HG03135 (cell line): ENCODE measurements at regions not wholly inside any gene's neighbourhood (a gene's known extent, or its start where the extent isn't known, plus 50 kb on each side); places are given as distances from the start of the nearest gene placed in this dataset.
"Not testable (repeated sequence)": the region's sequence is repeated elsewhere in the genome, so short reads cannot be mapped to it uniquely, and the experiment has no call there.

Experiments used
- ATAC-seq: cut with Tn5 transposase; IDR thresholded peaks from one replicate; pipeline ENCODE4 v1.9.1; 2021; ENCODE audit warnings: mild to moderate bottlenecking, moderate library complexity; ENCODE audit not compliant: unreplicated experiment

DNA sequence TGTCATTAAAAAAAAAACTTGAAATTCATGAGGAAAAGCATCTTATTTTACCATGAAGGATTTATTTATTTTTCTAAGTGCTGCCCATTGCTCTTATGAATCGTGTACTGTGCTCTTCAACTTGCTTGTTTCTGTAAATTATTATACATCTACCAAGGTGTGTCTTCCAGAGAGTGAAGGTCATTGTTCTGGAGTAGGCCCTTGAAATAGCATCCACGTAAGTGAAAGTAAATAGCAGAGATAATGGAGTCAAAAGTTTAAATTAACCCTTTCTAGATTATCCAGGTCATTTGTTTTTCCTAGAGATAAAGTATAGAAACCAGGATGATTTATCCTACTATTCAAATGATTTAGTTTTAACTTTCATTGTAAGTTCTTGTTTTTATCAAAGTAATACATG is 473.1 kb downstream of the DIRAS2 start:
- ATAC-seq: no peak

DNA sequence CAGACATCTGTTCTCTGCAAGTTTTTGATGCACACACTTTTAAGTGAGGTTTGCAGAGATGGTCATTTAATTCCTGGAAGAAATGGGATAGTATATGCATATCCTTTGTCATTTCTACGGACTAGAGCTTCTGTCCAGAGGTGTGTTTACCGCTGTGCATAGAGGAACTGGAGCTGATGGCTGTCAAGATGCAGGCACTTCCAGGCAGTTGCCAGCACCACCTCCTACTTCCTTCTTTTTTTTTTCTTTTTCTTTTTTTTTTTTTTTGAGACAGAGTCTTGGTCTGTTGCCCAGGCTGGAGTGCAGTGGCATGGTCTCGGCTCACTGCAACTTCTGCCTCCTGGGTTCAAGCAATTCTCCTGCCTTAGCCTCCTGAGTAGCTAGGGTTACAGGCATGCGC is 468.7 kb downstream of the DIRAS2 start:
- ATAC-seq: not testable (repeated sequence)

DNA sequence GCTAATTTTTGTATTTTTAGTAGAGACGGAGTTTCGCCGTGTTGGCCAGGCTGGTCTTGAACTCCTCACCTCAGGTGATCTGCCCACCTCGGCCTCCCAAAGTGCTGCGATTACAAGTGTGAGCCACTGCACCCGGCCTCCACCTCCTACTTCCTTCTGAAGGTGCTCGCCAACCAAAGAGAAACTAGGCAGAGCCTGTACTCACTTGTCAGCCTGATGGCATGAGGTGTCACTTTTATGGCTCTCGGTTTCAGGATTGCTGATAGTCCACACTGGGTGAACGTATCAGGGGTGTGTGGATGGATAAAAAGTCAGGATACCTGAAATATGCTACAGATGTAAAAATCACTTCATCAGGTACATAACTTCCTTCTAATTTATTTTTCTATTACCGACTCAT is 468.3 kb downstream of the DIRAS2 start:
- not testable (repeated sequence) for ATAC-seq

DNA sequence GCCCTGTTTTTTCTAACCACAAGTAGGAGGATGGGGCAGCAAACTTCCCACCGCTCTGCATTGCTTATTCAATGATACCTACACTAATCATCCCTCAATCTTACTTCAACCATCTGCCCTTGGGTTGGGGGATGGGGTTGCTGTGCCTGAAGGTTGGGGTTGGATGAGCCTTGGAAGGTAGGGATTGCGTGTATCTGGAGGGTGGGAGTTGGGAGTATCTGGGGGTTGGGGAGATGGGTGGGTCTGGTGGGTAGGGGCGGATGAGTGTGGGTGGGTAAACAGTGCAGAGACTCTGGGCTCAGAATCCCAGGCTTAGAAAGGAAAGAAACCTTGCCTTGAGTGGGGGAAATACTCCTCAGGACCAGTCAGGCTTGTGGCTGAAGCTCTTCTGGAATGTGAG is 467.4 kb downstream of the DIRAS2 start:
- no peak for ATAC-seq

DNA sequence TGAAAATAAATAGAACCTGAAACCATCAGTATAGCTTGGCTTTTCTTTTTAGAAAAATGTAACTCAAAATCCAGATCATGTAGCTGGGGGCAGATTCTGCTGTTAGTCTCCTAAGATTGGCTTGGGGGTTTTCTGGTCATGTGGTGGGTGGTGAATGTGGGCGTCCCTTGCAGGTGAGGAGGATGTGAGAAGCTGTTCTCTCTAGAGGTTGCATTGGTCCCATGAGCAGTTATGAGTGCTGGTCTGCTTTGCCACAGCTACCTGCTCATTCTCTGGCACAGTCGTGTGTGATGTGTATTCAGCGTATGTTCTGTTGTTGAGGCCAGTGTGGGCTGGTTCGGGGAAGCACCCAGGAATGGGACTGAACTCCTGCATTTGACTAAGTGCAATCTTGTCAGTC is 466.8 kb downstream of the DIRAS2 start:
- no peak for ATAC-seq

DNA sequence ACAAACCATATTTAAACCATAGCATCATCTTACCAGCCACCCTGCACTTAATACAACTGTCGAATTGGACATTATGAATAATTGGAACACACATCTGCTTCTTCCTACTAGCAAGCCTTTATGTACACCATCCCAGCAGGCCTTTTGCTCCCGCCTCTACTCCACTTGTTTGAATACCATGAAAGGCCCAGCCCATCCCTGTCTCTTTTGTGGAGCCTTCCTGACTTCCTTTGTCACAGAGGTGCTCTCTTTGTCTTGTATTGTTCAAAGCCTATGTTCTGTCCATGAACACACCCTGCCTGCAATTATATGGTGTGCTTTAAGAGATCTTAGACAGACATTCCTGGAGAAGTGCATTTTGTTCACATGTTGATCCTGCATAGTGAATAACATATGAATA is 465.7 kb downstream of the DIRAS2 start:
- ATAC-seq: no peak

DNA sequence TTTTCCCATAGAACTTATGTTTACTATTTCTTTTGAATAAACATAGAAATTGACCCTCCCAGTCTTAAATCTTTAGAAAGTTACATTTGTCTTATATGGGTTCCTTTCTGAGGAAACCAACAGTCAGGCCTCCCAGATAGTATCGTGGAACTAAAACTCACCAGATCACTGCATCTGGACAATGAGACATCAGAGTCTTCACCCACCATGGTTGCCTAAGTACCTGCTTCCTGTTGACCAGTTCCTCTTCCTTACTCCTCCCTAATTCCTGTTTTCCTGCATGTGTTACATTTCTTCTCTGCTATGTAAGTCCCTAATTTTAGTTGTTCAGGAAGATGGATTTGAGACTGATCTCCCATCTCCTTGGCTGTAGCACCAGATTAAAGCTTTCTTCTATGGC is 462.2 kb downstream of the DIRAS2 start:
- ATAC-seq: no peak

DNA sequence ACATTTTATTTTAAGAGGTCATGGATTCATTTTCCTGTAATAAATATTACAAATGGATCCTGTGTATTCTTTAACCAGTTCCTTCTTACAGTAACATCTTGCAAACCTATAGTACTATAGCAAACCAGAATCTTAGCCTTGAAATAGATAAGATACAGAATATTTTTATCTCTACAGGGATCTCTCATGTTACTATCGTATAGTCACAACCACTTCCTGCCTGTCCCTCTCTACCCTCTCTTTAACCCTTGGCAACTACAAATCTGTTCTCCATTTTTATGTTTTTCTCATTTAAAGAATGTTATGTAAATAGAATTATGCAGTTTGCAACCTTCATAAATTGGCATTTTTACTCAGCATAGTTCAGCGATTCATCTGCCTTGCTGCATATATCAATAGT is 454.0 kb downstream of the DIRAS2 start:
- no peak for ATAC-seq

DNA sequence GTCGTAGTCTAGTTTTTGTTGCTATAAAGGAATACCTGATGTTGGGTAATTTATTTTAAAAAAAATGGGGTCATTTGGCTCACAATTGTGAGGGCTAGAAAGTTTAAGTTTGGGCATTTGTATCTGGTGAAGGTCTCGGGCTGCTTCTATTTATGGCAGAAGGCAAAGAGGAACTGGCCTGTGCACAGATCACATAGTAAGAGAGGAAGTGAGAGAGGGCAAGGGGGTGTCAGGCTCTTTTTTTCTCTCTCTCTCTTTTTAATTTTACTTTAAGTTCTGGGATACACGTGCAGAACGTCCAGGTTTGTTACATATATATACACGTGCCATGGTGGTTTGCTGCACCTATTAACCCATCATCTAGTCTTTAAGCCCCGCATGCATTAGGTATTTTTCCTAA is 453.3 kb downstream of the DIRAS2 start:
- ATAC-seq: peak; percentile 94

DNA sequence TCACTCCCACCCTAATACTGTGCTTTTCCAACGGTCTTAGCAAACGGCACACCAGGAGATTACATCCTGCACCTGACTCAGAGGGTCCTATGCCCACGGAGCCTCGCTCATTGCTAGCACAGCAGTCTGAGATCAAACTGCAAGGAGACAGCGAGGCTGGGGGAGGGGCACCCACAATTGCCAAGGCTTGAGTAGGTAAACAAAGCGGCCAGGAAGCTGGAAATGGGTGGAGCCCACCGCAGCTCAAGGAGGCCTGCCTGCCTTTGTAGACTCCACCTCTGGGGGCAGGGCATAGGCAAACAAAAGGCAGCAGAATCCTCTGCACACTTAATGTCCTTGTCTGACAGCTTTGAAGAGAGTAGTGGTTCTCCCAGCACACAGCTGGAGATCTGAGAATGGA is 450.2 kb downstream of the DIRAS2 start:
- ATAC-seq: not testable (repeated sequence)

DNA sequence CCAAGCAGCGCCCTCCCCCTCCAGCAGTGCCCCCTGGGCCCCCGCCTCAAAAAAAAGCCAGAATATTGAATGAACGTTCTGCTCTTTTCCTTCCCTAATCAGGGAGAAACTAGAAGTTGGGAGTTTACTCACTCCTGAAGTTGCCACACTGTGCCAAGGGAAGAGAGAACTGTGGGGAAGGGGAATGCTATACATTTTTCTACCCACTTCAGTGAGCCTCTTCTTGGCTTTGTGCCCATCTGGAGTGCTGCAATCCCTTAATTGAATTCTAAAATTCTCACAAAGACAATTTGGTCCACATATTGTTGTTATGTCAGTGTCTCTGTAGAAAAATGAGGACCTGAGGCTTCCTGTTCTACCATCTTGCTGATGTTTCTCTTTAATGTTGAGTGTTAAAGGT is 443.7 kb downstream of the DIRAS2 start:
- no peak for ATAC-seq

DNA sequence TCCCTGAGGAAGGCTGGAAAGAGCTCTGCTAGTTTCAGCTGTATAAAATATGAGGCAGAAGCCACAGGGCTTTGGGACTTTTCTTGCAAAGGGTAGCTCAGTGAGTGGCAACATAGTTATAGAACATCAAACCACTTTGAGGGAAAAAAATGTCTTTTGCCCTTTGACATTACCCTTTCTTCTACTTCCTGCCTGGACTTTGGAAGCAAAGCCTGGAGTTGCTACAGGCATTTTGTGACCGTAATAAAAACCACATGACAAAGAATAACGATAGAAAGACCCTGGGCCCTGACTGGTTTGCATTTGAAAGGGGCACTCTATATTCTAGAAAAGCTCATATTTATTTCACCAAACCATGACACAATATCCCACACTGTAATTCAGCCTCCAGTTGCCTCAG is 440.9 kb downstream of the DIRAS2 start:
- no peak for ATAC-seq

DNA sequence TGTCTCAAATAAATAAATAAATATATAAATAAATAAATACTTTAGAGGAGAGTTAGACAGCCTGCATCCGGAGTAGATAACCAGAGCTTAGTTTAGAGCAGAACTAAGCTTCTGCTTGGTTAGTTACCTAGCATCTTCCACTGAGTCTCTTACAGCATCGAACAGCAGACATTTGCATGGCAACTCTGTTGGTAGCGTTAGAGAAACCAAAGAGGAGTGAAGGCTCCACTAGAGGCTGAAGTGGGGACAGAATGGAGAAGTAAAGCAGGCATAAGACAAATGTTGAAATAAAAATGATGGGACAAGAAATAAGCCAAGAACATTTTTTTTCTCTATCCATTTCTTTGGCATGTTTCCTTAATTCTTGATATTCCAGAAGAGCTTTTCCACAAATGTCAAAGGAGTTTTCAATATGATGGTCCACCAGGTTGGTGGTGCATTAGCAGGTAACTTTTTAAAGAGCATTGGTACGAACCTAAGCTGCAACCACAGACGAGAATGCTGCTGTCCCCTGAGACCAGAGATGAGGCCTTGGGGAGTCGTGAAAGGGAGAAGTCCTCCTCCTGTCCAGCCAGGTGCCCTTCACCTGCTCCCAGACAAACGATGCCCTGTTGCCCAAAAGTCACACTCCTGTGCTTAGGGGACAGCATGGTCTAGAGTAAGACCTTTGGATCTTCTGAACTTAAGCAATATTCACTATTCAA is 438.3 kb downstream of the DIRAS2 start:
- ATAC-seq: no peak

DNA sequence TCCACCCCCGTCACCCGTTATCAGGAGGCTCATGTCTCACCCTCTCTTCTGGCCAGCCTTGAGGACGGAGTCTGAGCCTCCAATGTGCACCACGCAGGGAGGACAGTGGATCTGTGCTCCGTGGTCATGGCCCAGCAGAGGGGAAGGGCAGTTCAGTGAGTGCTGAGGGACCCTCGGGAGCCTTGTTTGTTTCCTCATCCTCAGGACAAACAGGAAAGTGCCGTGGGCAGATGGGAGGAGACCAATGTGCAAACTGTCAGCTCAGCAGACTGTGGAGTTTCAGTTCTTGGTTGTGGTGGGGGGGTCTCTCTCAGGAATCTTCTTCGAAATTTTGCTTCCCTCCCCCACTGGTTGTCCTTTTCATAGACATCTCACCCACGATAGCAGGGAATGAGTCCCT is 429.6 kb downstream of the DIRAS2 start:
- ATAC-seq: not testable (repeated sequence)

DNA sequence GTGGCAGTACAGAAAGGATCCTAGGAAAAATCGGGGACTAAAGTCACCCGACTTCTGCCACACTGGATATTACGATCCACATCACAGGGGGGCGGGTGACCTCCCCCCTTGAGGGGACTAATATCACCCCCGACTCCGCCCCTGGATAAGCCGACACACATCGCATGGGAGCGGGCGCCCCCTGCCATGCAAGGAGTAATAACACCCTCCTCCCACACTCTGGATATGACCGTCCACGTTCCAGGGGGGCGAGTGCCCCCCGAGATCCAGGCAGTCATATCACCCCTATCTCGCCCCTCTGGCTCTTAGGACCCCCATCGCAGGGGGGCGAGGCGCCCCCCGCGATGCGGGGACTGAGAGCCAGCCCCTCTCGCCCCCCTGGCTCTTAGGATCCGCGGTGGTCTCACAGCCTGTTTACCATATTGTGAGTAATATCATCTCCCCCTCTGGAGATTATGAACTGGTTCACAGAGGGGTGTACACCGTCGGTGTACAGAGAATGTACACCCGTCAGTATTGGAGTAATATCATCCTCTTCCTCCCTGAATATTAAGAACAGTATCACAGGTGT is 423.0 kb downstream of the DIRAS2 start:
- ATAC-seq: no peak

DNA sequence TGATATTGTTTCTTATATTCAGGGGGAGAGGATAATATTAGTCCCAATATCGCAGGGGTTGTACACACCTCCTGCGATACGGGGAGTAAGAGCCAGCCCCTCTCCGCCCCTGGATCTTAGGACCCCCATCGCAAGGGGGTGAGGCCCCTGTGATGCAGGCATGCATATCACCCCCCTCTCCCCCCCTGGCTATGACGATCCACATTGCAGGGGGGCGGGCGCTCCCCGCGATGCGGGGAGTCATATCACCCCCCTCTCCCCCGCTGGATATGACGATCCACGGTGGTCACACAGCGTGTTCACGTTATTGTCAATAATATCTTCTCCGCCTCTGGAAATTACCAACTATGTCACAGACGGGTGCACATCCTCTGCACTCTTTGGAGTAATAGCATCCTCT is 420.7 kb downstream of the DIRAS2 start:
- ATAC-seq: not testable (repeated sequence)

DNA sequence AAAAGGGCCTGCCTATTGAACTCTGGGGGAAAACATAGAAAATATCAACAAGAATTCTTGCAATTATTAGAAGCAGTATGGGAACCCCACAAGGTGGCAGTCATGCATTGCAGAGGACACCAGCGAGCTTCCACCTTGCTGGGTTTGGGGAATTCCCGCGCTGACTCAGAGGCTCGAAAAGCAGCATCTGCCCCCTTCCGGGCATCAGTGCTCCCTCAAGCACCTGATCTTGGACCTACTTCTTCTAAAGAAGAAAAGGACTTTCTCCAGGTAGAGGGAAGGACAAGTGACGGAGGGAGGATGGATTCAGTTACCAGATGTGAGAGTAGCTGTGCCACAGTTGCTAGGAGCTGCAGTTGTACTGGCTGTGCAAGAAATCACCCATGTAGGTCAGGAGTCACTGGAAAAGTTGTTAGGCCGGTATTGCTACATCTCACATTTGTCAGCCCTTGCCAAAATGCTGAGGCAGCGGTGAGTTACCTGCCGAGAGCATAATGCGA is 415.7 kb downstream of the DIRAS2 start:
- ATAC-seq: not testable (repeated sequence)

DNA sequence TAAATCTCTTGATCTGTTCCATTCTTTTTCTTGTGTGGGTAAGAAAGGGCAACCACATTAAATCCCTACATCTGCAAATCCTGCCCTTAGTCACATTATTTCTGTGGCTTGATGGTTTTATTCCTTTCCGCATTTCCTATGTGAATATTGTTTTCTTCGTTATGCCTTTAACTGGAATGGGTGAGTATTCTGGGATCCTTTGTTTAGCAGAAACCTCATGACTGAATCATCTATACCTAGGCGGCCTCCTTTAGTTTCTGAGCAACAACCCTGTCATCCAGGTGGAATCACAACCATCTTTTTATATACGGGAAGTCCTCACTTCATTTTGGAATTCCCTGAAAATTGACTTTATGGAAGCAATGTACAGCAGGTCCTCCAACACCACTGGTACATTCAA is 409.5 kb downstream of the DIRAS2 start:
- not testable (repeated sequence) for ATAC-seq

DNA sequence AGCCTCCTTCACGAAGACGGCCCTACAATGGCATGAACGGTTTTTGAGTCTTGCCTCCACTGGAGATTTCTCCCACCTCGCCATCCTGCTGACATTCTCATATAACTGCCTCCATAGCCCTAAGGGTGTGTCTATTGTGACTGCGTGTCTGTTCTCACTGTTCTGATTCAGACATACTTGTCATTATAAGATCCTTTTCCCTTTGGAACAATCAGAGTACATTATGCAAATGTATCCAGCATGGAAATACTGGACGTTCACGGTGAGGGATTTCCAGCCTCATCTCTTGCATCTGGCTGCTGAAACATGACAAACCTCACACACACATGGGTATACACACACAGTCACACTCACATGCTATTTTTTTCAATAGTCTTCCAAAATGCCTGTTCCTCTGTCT is 402.1 kb downstream of the DIRAS2 start:
- ATAC-seq: no peak

DNA sequence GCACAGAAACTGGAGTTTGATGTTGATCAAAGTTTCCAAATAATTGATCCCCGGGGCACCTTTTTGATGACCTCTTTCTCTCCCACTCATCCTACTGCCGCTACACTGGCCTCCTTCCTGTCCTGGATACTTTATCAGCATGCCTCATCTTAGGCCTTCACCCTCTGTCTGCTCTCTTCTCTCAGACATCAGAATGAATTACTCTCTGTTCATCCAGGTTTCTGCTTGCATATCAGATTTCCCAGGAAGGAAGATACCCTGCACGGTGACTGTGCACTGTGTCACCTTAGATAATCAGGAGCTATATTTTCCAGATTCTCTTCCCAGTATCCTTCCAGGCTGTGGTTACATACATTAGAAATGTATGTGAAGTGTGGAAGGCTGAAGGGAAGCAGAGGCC is 397.0 kb downstream of the DIRAS2 start:
- no peak for ATAC-seq

DNA sequence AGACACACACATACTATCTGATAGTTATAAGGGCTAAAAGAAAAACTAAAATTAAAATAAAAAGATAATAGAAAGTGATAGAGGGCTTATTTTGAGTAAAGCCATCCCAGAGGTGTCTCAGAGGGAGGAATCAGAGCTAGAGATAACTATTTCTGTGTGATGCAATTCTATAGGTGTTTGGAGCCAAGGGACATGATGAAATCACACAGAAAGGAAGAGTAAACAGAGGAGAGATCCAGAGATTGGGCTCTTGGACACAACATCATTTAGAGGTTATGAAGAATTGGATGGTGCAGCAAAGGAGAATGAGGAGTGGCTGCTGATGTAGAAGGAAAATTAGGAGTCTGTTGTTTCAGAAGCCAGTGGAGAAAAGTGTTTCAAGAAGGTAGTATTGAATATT is 393.5 kb downstream of the DIRAS2 start:
- ATAC-seq: no peak

DNA sequence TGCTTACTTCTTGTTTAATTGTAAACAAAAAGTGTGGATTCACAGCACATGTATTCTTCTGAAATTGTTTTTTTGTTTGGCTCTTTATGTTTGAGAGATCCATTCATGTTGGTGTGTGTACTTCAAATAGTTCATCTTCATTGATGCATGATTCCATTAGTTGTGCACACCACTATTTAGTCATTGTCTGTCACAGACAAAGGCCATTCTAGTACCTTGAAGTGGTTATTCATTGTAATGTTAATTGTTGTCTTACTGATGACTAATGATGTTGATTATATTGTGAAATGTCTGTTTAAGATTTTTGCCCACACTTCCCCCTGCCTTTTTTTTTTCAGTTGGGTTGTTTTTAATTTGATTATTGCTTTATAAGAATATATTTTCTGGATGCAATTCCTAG is 391.3 kb downstream of the DIRAS2 start:
- no peak for ATAC-seq

DNA sequence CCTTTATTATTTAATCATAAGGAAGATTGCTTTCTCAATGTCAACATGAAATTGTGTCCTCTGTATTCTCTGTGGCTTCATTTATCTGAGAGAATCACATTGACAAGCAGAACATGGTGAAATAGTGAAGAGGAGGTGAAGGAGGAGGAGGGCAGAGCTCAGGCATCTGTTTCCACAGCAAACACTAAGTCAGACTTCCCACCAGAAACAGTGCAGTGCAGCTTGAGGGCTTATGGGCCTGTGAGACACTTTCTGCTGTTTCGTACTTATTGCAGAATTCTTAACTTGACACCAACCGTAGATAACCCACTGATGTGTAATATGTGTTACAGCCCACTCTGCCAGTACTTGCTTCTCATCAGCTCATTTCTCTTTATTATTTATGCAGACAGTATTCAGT is 386.3 kb downstream of the DIRAS2 start:
- no peak for ATAC-seq
